Gastroesophageal sphincter (tissue), 4 donors: ENCODE measurements at regions not wholly inside any gene's neighbourhood (a gene's known extent, or its start where the extent isn't known, plus 50 kb on each side); places are given as distances from the start of the nearest gene placed in this dataset.

Experiments used
- ATAC-seq: fragments of 150-250 bp; one replicate; pipeline ENCODE4 v1.9.1; 2016; ENCODE audit warnings: mild to moderate bottlenecking, moderate library complexity
- H3K27ac ChIP-seq, 4 donors: fragments of 200-600 bp; sonication (generic) in 3 of 4; 1 replicate in 3 of 4; 2 replicates in 1 of 4; pipeline ENCODE4 v1.5.1; 2016 to 2019
- H3K27me3 ChIP-seq: fragments of 200-600 bp; sonication (generic); one replicate; pipeline ENCODE4 v1.5.1; 2019
- H3K36me3 ChIP-seq, 2 donors: fragments of 200-600 bp; sonication (generic); one replicate each; pipeline ENCODE4 v1.5.1; 2019; ENCODE audit warnings: control low read depth in 1 of 2
- H3K4me1 ChIP-seq, 3 donors: fragments of 200-600 bp; sonication (generic); 1 replicate in 2 of 3; 2 replicates in 1 of 3; pipeline ENCODE4 v1.5.1; 2016 to 2019; ENCODE audit warnings: control low read depth in 2 of 3
- H3K4me3 ChIP-seq, 2 donors: fragments of 200-600 bp; sonication (generic); one replicate each; pipeline ENCODE4 v1.5.1; 2019; ENCODE audit warnings: mild to moderate bottlenecking in 1 of 2, moderate library complexity in 1 of 2
- H3K9me3 ChIP-seq, 3 donors: fragments of 200-600 bp; sonication (generic); one replicate each; pipeline ENCODE4 v1.5.1; 2017 to 2019; ENCODE audit warnings: control low read depth in 2 of 3
- CTCF ChIP-seq, 4 experiments: fragments of 200-600 bp in 2 of 4; fragments of 450-650 bp in 2 of 4; sonication (generic) in 1 of 4; IDR thresholded peaks; one replicate each; pipeline ENCODE4 v1.5.1; 2017 to 2019; ENCODE audit warnings: antibody characterized with exemption in 4 of 4, mild to moderate bottlenecking in 2 of 4, moderate library complexity in 2 of 4
- EP300 ChIP-seq: sonication (generic); formaldehyde crosslinking; IDR thresholded peaks from one replicate; pipeline ENCODE4 v1.6.1; 2017; ENCODE audit warnings: antibody characterized with exemption, mild to moderate bottlenecking
- POLR2A ChIP-seq, 2 donors: fragments of 450-650 bp; IDR thresholded peaks; one replicate each; pipeline ENCODE4 v1.6.1; 2017; ENCODE audit warnings: antibody characterized with exemption in 2 of 2, mild to moderate bottlenecking in 2 of 2, moderate library complexity in 1 of 2
- POLR2AphosphoS5 ChIP-seq: sonication (generic); formaldehyde crosslinking; IDR thresholded peaks from one replicate; pipeline ENCODE4 v1.6.1; 2017; ENCODE audit warnings: antibody characterized with exemption
- WGBS, 2 donors: methylation state at CpG; one replicate each; pipeline ENCODE4 v1.1.5; 2018; ENCODE audit warnings: low coverage in 1 of 2; 5-methylcytosine and 5-hydroxymethylcytosine counted together

- Histone ChIP-seq H3K27ac (peak overlapping the region in 1 of 4 donors; percentile 22), H3K36me3 (no peaks in the 10 kb centered on the region), H3K4me1 (peaks cover 15 to 39% (median 17%) of the 10 kb centered on the region in 3 donors), H3K9me3 (no peaks in the 10 kb centered on the region), H3K4me3 (no peak overlapping the region), H3K27me3 (no peaks in the 10 kb centered on the region)
- ATAC-seq: no peak
- 50 to 57% methylated on average over 6 of the region's 6 CpGs for WGBS, 2 donors
- TF ChIP-seq EP300 (no peak), POLR2AphosphoS5 (no peak), CTCF (IDR thresholded peaks at IDR 0.05) (no peak), POLR2A (IDR thresholded peaks at IDR 0.05) (no peak)
Observed at GRCh38 chr15:39124553-39125171, 456.2 kb upstream of the THBS1 start.

- no peak for TF ChIP-seq POLR2A (IDR thresholded peaks at IDR 0.05)
- no peak for TF ChIP-seq POLR2AphosphoS5
- TF ChIP-seq EP300: no peak
- no peak for ATAC-seq
- Histone ChIP-seq H3K4me3 (no peak overlapping the region), H3K27me3 (no peaks in the 10 kb centered on the region), H3K36me3 (no peaks in the 10 kb centered on the region), H3K27ac (peak overlapping the region in 1 of 4 donors; percentile 22), H3K4me1 (peaks cover 15 to 39% (median 17%) of the 10 kb centered on the region in 3 donors), H3K9me3 (no peaks in the 10 kb centered on the region)
- 52 to 71% methylated on average over 2 of the region's 2 CpGs for WGBS, 2 donors
Observed at GRCh38 chr15:39125226-39125625, 455.7 kb upstream of the THBS1 start.

- H3K27ac ChIP-seq: no peak overlapping the region
- WGBS, 2 donors: 41 to 48% methylated on average over 3 of the region's 4 CpGs
Observed at GRCh38 chr15:39125904-39126303, 455.0 kb upstream of the THBS1 start.

GRCh38 chr15:39127151-39127790 lies 453.6 kb upstream of the THBS1 start:
- H3K9me3 ChIP-seq: no peaks in the 10 kb centered on the region
- H3K36me3 ChIP-seq: no peaks in the 10 kb centered on the region
- TF ChIP-seq EP300 (no peak), POLR2AphosphoS5 (no peak), POLR2A (IDR thresholded peaks at IDR 0.05) (no peak), CTCF (IDR thresholded peaks at IDR 0.05) (no peak)
- no peak for ATAC-seq
- WGBS, 2 donors: 5 to 32% methylated on average over 2 of the region's 2 CpGs
- no peak overlapping the region for H3K4me3 ChIP-seq
- H3K27ac ChIP-seq: peak overlapping the region; percentile 55 to 76 (median 67)
- H3K27me3 ChIP-seq: no peaks in the 10 kb centered on the region
- peaks cover 15 to 48% (median 17%) of the 10 kb centered on the region in 3 donors for H3K4me1 ChIP-seq

More at GRCh38 chr15:39125904-39126303, 455.0 kb upstream of the THBS1 start:
- ATAC-seq: no peak
- no peak for TF ChIP-seq POLR2AphosphoS5
- TF ChIP-seq CTCF (IDR thresholded peaks at IDR 0.05): peak; percentile 10 to 59 (median 48)
- Histone ChIP-seq H3K36me3 (no peaks in the 10 kb centered on the region), H3K9me3 (no peaks in the 10 kb centered on the region), H3K4me1 (peaks cover 15 to 39% (median 17%) of the 10 kb centered on the region in 3 donors), H3K27me3 (no peaks in the 10 kb centered on the region), H3K4me3 (no peak overlapping the region)

- Histone ChIP-seq H3K9me3 (no peaks in the 10 kb centered on the region), H3K36me3 (no peaks in the 10 kb centered on the region), H3K27me3 (no peaks in the 10 kb centered on the region), H3K4me3 (no peak overlapping the region), H3K4me1 (peaks cover 17 to 54% (median 21%) of the 10 kb centered on the region in 3 donors), H3K27ac (peak overlapping the region; percentile 47 to 76 (median 62))
- no peak for TF ChIP-seq CTCF (IDR thresholded peaks at IDR 0.05)
- ATAC-seq: peak; percentile 9
- WGBS, 2 donors: 29 to 60% methylated on average over 1 of the region's 2 CpGs
Observed at GRCh38 chr15:39127925-39128617, 452.8 kb upstream of the THBS1 start.
